ENCODE measurements at regions not wholly inside any gene's neighbourhood (a gene's known extent, or its start where the extent isn't known, plus 50 kb on each side); places are given as distances from the start of the nearest gene placed in this dataset.

DNA sequence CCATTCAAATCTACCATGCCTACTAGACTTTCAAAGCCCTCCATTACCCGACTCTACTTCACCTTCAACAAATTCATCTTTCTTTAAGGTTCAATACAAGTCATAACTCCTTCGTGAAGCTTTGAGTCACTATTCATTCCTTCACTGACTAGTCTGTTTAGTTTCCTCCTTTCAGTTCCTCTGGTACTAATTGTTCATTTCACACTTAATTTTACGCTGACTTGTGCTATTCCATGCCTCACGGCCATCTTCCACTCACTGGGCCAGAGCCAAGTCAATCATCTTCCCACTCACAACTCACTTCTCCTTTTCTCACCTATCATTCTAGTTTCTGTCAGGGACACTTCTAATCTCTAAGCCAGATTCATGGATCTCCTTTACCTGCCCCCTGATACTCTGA lies 136.2 kb downstream of the MTX2 start:
- Histone ChIP-seq H3K9me3 (ENCODE audit: low read length) (no peaks in the 10 kb centered on the region), H3K4me1 (ENCODE audit: insufficient read depth, low read length) (no peaks in the 10 kb centered on the region), H3K27me3 (ENCODE audit: insufficient read depth, low read length, poor library complexity, severe bottlenecking) (no peaks in the 10 kb centered on the region), H3K27ac (ENCODE audit: low read depth, low read length) (no peak overlapping the region), H3K36me3 (ENCODE audit: insufficient read depth, low read length) (no peaks in the 10 kb centered on the region), H3K4me3 (ENCODE audit: low read length) (no peak overlapping the region)
- no peaks in the 10 kb centered on the region for H3K4me1 Mint-ChIP-seq
- no peak overlapping the region for H3K4me3 Mint-ChIP-seq
- H3K9me3 Mint-ChIP-seq, result no peaks in the 10 kb centered on the region
- ChIA-PET CTCF (no interaction called here), POLR2A (no interaction called here)
- H3K27ac Mint-ChIP-seq, result peak overlapping the region in 1 of 8 donors; percentile 44
- H3K36me3 Mint-ChIP-seq, result no peaks in the 10 kb centered on the region
- DNase-seq, result no peak
- peaks cover 8 to 66% of the 10 kb centered on the region in 2 donors for H3K27me3 Mint-ChIP-seq

DNA sequence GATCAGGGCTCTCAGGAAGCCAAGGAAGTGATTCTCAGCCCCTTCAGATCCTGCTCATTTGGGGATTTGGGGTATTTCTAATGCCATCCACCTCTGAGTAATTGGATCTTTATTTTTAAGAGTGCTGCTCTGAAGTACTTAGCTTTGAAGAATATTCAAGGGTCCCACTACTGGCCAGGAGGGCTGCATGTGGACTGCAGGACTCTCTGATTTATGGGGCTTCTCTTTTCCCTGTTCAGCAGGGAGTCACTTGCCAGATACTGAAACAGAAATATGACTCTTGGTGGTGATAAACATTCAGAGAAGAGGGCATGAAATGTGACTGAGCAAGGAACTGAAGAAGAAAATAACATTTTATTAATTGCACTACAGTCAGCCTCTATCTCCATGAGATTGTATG lies 138.5 kb downstream of the MTX2 start:
- no peak overlapping the region for H3K27ac ChIP-seq (ENCODE audit: low read depth, low read length)
- no peaks in the 10 kb centered on the region for H3K4me1 ChIP-seq (ENCODE audit: insufficient read depth, low read length)
- H3K4me3 ChIP-seq (ENCODE audit: low read length), result no peak overlapping the region
- no peak overlapping the region for H3K27ac Mint-ChIP-seq
- no peaks in the 10 kb centered on the region for H3K27me3 ChIP-seq (ENCODE audit: insufficient read depth, low read length, poor library complexity, severe bottlenecking)
- peaks cover 8 to 63% of the 10 kb centered on the region in 2 donors for H3K27me3 Mint-ChIP-seq
- DNase-seq, result no peak
- no peaks in the 10 kb centered on the region for H3K36me3 Mint-ChIP-seq
- H3K36me3 ChIP-seq (ENCODE audit: insufficient read depth, low read length), result no peaks in the 10 kb centered on the region
- H3K9me3 ChIP-seq (ENCODE audit: low read length), result no peaks in the 10 kb centered on the region
- ChIA-PET CTCF (no interaction called here), POLR2A (no interaction called here)
- no peaks in the 10 kb centered on the region for H3K4me1 Mint-ChIP-seq
- H3K4me3 Mint-ChIP-seq, result no peak overlapping the region
- H3K9me3 Mint-ChIP-seq, result no peaks in the 10 kb centered on the region

DNA sequence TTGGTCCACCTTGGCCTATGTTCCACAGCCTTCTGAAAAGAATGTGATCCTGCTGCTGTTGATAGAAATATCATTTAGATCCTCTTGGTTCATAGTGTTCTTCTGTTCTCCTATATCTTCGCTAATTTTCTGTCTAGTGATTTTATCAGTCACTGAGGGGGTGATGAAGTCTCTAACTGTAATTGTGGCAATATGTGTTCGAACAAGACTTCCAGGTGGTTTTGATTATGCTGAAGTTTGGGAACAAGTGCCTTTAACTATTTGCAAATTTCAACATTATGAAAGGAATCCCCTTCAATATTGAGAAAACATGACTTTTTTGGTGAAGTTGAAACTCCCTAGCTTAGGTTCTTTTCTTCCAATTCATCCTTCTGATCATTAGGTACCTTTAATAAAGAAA lies 140.4 kb downstream of the MTX2 start:
- Mint-ChIP-seq H3K27ac (no peak overlapping the region), H3K4me3 (no peak overlapping the region), H3K9me3 (no peaks in the 10 kb centered on the region), H3K36me3 (no peaks in the 10 kb centered on the region), H3K4me1 (no peaks in the 10 kb centered on the region), H3K27me3 (peaks cover 16 to 57% of the 10 kb centered on the region in 2 donors)
- no peaks in the 10 kb centered on the region for H3K4me1 ChIP-seq (ENCODE audit: insufficient read depth, low read length)
- POLR2A ChIA-PET, result no interaction called here
- CTCF ChIA-PET, result no interaction called here
- H3K27me3 ChIP-seq (ENCODE audit: insufficient read depth, low read length, poor library complexity, severe bottlenecking), result no peaks in the 10 kb centered on the region
- H3K9me3 ChIP-seq (ENCODE audit: low read length), result no peaks in the 10 kb centered on the region
- no peak for DNase-seq
- H3K27ac ChIP-seq (ENCODE audit: low read depth, low read length), result no peak overlapping the region
- no peak overlapping the region for H3K4me3 ChIP-seq (ENCODE audit: low read length)
- no peaks in the 10 kb centered on the region for H3K36me3 ChIP-seq (ENCODE audit: insufficient read depth, low read length)

DNA sequence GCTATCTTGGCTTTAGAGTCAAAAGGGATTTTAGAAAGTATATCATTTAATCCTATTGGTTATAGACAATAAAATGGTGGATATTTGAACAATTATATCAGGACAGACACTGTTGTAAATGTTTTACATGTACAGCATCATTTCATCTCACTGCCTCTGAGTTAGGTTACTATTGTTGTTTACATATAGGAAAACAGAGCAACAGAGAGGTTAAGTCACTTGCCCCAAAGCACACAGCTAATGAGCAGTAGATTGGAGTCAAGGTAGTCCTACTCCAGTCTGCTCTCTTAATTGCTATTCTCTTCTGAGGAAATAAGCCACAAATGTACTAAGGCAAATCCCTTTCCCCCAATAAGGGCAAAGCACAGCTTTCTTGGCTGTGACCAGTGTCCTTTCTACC lies 142.9 kb downstream of the MTX2 start:
- DNase-seq, result no peak
- Mint-ChIP-seq H3K4me3 (no peak overlapping the region), H3K27ac (no peak overlapping the region), H3K27me3 (peaks cover 19 to 60% of the 10 kb centered on the region in 2 donors), H3K9me3 (no peaks in the 10 kb centered on the region), H3K36me3 (no peaks in the 10 kb centered on the region), H3K4me1 (no peaks in the 10 kb centered on the region)
- POLR2A ChIA-PET, result no interaction called here
- CTCF ChIA-PET, result no interaction called here
- H3K27me3 ChIP-seq (ENCODE audit: insufficient read depth, low read length, poor library complexity, severe bottlenecking), result no peaks in the 10 kb centered on the region
- H3K9me3 ChIP-seq (ENCODE audit: low read length), result no peaks in the 10 kb centered on the region
- no peaks in the 10 kb centered on the region for H3K4me1 ChIP-seq (ENCODE audit: insufficient read depth, low read length)
- no peaks in the 10 kb centered on the region for H3K36me3 ChIP-seq (ENCODE audit: insufficient read depth, low read length)
- H3K4me3 ChIP-seq (ENCODE audit: low read length), result no peak overlapping the region
- no peak overlapping the region for H3K27ac ChIP-seq (ENCODE audit: low read depth, low read length)

DNA sequence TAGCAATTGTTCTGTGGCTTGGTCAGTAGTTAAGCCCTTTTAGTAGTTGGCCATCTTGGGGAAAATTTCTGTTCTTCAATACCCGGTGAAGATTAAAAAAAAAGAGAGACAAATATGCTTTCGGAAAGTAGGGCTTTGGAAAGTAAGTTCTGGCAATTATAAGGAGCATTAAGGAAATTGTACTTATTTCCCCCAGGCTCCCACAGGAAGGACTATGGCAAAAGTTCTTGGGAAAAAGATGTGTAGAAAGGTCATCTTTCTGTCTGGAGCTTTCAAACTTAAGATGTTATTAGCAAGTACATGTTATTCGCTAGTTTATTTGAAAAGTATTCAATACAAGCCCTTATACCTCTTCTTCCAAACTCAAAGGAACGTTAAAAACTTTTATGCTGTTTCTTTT lies 144.5 kb downstream of the MTX2 start:
- no peak overlapping the region for H3K27ac ChIP-seq (ENCODE audit: low read depth, low read length)
- H3K36me3 ChIP-seq (ENCODE audit: insufficient read depth, low read length), result no peaks in the 10 kb centered on the region
- DNase-seq, result no peak
- H3K36me3 Mint-ChIP-seq, result no peaks in the 10 kb centered on the region
- no peaks in the 10 kb centered on the region for H3K9me3 ChIP-seq (ENCODE audit: low read length)
- no peaks in the 10 kb centered on the region for H3K4me1 Mint-ChIP-seq
- POLR2A ChIA-PET, result no interaction called here
- H3K4me3 ChIP-seq (ENCODE audit: low read length), result no peak overlapping the region
- peaks cover 15 to 58% of the 10 kb centered on the region in 2 donors for H3K27me3 Mint-ChIP-seq
- H3K9me3 Mint-ChIP-seq, result no peaks in the 10 kb centered on the region
- no peaks in the 10 kb centered on the region for H3K4me1 ChIP-seq (ENCODE audit: insufficient read depth, low read length)
- no peaks in the 10 kb centered on the region for H3K27me3 ChIP-seq (ENCODE audit: insufficient read depth, low read length, poor library complexity, severe bottlenecking)
- H3K4me3 Mint-ChIP-seq, result no peak overlapping the region
- CTCF ChIA-PET, result no interaction called here
- no peak overlapping the region for H3K27ac Mint-ChIP-seq

DNA sequence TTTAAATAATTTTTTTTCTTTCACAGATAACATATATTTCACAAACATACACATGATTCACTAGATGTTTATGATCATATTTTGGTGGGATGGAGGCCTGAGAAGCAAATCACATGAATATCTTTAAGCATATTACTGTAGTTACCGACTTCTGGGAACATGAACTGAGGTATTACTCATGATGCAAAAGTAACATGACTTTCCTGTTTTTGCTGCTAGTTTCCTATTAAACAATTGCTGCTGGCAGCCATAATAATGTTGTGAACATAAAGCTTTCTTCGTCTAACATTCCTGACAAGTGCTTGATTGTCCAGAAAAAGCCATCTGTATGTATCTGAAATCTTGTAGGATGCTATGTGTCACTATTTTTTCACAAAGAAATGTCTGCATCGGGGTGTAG lies 145.4 kb downstream of the MTX2 start:
- no peak overlapping the region for H3K4me3 Mint-ChIP-seq
- POLR2A ChIA-PET, result no interaction called here
- CTCF ChIA-PET, result interaction anchor here (1.1 kb wide), 1 partner anchor 40 kb away, joined by 4 read pairs; no protein-coding TSS in a partner anchor

DNA sequence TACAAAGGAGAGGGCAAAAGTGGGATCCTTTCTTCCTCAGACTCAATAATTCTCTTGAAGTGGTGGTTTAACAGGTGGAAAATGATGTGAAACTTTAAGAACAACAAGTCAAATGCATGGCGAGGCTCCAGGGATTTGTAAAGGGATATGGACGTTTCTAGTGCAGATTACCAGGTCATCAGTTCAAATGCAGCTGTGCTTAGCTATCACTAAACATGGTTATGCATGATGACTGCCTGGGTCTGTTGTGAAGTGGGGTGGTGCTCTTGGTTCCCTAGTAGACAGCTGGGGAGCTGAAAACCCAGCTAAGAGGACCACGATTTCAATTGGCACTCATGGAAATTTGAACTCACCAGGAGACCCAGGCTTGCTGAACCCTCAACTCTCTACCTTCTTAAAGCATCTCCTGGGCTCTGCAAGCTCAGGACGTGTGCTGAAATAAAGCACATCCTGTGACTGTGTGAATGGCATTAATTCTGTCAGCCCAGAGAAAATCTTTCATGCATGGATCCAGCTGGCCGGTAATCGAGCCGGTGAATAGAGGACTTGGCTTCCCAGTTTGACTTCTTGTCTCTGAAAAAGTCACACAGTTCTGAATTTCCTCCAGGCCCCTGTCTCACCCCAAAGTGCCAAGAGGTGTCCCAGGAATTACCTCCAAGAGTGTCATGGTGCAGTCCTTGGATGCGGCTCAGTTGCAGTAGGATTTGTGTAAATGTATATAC lies 146.1 kb downstream of the MTX2 start:
- H3K36me3 ChIP-seq (ENCODE audit: insufficient read depth, low read length), result no peaks in the 10 kb centered on the region
- H3K9me3 ChIP-seq (ENCODE audit: low read length), result no peaks in the 10 kb centered on the region
- H3K27me3 ChIP-seq (ENCODE audit: insufficient read depth, low read length, poor library complexity, severe bottlenecking), result no peaks in the 10 kb centered on the region
- no peaks in the 10 kb centered on the region for H3K9me3 Mint-ChIP-seq
- ChIA-PET CTCF (interaction anchor here (1.1 kb wide), 1 partner anchor 40 kb away, joined by 4 read pairs; no protein-coding TSS in a partner anchor), POLR2A (no interaction called here)
- no peak overlapping the region for H3K27ac ChIP-seq (ENCODE audit: low read depth, low read length)
- H3K36me3 Mint-ChIP-seq, result no peaks in the 10 kb centered on the region
- no peaks in the 10 kb centered on the region for H3K4me1 Mint-ChIP-seq
- DNase-seq, result no peak
- no peak overlapping the region for H3K4me3 Mint-ChIP-seq
- no peak overlapping the region for H3K27ac Mint-ChIP-seq
- no peaks in the 10 kb centered on the region for H3K4me1 ChIP-seq (ENCODE audit: insufficient read depth, low read length)
- H3K4me3 ChIP-seq (ENCODE audit: low read length), result no peak overlapping the region
- peaks cover 11 to 56% of the 10 kb centered on the region in 2 donors for H3K27me3 Mint-ChIP-seq

More for the DNA sequence above, 145.4 kb downstream of the MTX2 start:
- no peak overlapping the region for H3K4me3 ChIP-seq (ENCODE audit: low read length)
- no peaks in the 10 kb centered on the region for H3K27me3 ChIP-seq (ENCODE audit: insufficient read depth, low read length, poor library complexity, severe bottlenecking)
- Mint-ChIP-seq H3K36me3 (no peaks in the 10 kb centered on the region), H3K9me3 (no peaks in the 10 kb centered on the region), H3K4me1 (no peaks in the 10 kb centered on the region), H3K27ac (no peak overlapping the region), H3K27me3 (peaks cover 15 to 63% of the 10 kb centered on the region in 2 donors)
- DNase-seq, result no peak
- H3K4me1 ChIP-seq (ENCODE audit: insufficient read depth, low read length), result no peaks in the 10 kb centered on the region
- H3K36me3 ChIP-seq (ENCODE audit: insufficient read depth, low read length), result no peaks in the 10 kb centered on the region
- no peaks in the 10 kb centered on the region for H3K9me3 ChIP-seq (ENCODE audit: low read length)
- H3K27ac ChIP-seq (ENCODE audit: low read depth, low read length), result no peak overlapping the region

DNA sequence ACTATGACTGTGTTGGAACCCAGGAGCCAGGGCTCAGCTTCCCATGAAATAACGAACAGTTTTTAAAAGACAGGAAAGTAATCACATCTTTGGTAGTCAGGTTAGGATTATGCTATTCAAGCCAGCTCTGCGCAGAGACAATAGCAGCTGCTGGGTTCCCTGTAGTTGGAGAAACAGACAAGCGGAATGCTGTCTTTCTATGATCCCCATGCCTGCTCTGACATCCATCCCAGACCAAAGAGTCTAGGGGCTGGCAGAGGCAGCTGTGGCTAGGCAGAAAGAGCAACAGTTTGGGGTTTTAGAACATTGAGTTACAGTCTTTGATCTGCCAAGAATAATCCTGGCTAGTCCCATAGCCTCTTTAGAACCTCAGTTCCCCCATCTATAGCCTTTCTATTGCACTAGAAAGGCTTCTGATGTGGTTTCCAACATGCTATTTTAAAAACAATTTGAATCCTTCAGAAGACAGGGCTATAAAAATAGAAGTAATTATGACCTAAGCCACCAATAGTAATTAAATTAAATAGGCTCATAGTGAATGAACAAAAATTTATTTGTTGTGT lies 146.8 kb downstream of the MTX2 start:
- H3K36me3 Mint-ChIP-seq, result no peaks in the 10 kb centered on the region
- CTCF ChIA-PET, result interaction anchor here (1.1 kb wide), 1 partner anchor 39 kb away, joined by 4 read pairs; no protein-coding TSS in a partner anchor
- H3K4me3 Mint-ChIP-seq, result no peak overlapping the region
- no peaks in the 10 kb centered on the region for H3K4me1 ChIP-seq (ENCODE audit: insufficient read depth, low read length)
- no peaks in the 10 kb centered on the region for H3K4me1 Mint-ChIP-seq
- H3K36me3 ChIP-seq (ENCODE audit: insufficient read depth, low read length), result no peaks in the 10 kb centered on the region
- POLR2A ChIA-PET, result no interaction called here
- H3K27me3 ChIP-seq (ENCODE audit: insufficient read depth, low read length, poor library complexity, severe bottlenecking), result no peaks in the 10 kb centered on the region
- H3K27ac ChIP-seq (ENCODE audit: low read depth, low read length), result no peak overlapping the region
- no peak overlapping the region for H3K27ac Mint-ChIP-seq
- H3K27me3 Mint-ChIP-seq, result peaks cover 11 to 56% of the 10 kb centered on the region in 2 donors
- no peaks in the 10 kb centered on the region for H3K9me3 ChIP-seq (ENCODE audit: low read length)
- H3K4me3 ChIP-seq (ENCODE audit: low read length), result no peak overlapping the region
- H3K9me3 Mint-ChIP-seq, result no peaks in the 10 kb centered on the region
- DNase-seq, result no peak
